ENCODE measurements at regions not wholly inside any gene's neighbourhood (a gene's known extent, or its start where the extent isn't known, plus 50 kb on each side); places are given as distances from the start of the nearest gene placed in this dataset.

DNA sequence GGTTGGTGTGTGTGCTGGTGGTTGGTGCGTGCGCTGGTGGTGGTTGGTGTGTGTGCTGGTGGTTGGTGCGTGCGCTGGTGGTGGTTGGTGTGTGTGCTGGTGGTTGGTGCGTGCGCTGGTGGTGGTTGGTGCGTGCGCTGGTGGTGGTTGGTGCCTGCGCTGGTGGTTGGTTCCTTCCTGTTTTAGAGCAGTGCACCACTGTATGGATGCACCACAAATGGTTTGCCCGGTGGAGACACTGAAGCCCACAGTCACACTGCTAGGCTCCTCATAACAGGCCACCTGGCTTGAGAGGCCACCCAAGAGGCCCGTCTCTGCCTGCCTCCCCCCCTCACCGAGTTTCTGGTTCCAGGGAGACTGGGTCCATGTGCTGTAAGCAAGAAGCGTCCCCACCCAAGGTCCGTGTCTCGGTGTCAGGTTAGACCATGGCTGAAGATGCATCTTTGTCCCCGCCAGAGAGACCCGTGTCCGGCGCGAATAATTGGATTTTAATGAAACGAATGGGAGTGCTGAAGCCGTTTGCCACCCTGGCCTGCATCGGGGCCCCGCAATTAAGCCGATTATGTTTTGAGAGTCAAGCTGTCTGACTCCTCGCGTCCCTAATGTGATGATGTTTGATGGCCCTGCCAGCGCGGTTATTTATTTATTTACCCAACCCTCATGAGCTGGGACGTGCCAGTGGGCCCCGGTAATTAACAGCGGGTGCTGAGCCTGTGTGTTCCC lies 161.3 kb upstream of the GSE1 start:
- H3K9me3 ChIP-seq: no peaks in the 10 kb centered on the region
- H3K27me3 ChIP-seq: no peaks in the 10 kb centered on the region
- H3K36me3 ChIP-seq: no peaks in the 10 kb centered on the region
- DNase-seq: no peak
- no peak overlapping the region for H3K27ac ChIP-seq
- H3K4me1 ChIP-seq: peaks cover 8 to 13% of the 10 kb centered on the region in 2 donors
- 87 to 90% methylated on average over 25 of the region's 32 CpGs for WGBS, 2 donors
- H3K4me3 ChIP-seq (replicated peaks in 1 of 3): no peak overlapping the region
- no peak for TF ChIP-seq POLR2A (IDR thresholded peaks at IDR 0.05)
- TF ChIP-seq, protein P1, sequence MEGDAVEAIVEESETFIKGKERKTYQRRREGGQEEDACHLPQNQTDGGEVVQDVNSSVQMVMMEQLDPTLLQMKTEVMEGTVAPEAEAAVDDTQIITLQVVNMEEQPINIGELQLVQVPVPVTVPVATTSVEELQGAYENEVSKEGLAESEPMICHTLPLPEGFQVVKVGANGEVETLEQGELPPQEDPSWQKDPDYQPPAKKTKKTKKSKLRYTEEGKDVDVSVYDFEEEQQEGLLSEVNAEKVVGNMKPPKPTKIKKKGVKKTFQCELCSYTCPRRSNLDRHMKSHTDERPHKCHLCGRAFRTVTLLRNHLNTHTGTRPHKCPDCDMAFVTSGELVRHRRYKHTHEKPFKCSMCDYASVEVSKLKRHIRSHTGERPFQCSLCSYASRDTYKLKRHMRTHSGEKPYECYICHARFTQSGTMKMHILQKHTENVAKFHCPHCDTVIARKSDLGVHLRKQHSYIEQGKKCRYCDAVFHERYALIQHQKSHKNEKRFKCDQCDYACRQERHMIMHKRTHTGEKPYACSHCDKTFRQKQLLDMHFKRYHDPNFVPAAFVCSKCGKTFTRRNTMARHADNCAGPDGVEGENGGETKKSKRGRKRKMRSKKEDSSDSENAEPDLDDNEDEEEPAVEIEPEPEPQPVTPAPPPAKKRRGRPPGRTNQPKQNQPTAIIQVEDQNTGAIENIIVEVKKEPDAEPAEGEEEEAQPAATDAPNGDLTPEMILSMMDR (IDR thresholded peaks at IDR 0.05): no peak
- intact Hi-C loops (cut with DNase I): no loop called here

DNA sequence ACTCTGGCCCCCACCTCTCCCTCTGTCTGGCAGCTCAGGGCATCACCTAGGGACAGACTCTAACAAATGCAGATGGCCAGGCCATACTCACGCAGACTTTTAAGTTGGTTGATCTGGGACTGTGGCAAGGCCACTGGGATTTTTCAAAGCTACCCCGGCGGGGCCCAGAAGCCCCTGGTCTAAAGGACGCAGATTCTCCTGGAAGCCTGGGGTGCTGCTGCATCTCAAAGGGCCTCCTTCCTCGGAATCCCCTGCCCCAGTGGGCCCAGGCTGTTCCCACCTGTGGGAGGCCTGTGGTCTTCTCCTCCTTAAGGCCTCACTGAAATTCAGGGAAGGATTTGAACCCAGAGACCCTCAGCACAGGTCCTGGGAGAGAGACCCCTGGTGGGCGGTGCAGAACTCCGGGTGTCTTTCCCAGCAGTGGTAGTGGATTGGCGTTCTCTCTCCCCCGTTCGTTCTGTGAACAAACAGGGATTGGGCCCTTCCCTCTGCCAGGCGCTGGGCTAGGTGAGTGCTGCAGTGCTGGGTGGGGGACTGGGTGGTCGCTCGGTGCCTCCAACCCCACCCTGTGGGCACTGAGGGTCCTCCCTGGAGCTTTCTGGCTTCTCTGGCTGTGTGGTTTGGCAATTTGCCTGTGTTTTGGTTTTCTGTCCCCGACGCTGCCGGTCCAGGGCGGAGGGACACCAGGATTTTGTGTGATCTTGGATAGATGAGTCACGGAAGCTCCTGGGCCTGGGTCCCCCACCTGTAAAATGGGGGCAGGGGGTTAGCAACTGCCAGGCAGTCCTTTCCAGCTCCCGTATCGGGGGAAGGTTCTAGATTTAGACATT lies 160.5 kb upstream of the GSE1 start:
- H3K36me3 ChIP-seq: no peaks in the 10 kb centered on the region
- H3K27me3 ChIP-seq: no peaks in the 10 kb centered on the region
- H3K27ac ChIP-seq: no peak overlapping the region
- TF ChIP-seq, protein P1 (IDR thresholded peaks at IDR 0.05): no peak
- no peak for TF ChIP-seq POLR2A (IDR thresholded peaks at IDR 0.05)
- no peak overlapping the region for H3K4me3 ChIP-seq (replicated peaks in 1 of 3)
- no peak for DNase-seq
- 76% methylated on average over 16 to 20 of the region's 20 CpGs for WGBS, 2 donors
- H3K4me1 ChIP-seq: peaks cover 8 to 18% of the 10 kb centered on the region in 2 donors
- H3K9me3 ChIP-seq: no peaks in the 10 kb centered on the region
- intact Hi-C loops (cut with DNase I): no loop called here

DNA sequence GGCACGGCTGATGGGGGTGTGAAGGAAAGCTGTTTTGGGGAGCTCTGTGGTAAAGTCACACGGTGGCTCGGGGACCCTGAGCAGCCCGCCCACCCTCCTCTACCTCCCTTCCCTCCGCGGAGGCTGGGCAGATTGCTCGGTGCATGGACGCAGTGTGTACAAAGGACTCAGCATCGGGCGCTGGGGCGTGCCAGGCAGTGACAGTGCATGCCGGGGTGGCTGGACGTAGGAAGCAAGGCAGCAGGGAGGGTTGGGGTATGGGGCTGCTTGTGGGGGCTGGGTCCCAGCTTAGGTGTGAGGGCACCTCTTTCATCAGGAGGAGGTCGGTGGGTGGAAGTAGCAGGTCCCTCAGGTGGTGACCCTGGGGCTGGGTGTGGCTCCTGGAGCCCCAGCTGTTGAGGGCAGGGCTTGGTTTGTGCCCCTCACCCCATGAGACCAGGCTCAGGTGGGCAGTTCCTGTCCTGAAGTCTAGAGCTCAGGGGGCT lies 159.9 kb upstream of the GSE1 start:
- H3K4me1 ChIP-seq: peaks cover 12 to 24% of the 10 kb centered on the region in 2 donors
- H3K9me3 ChIP-seq: no peaks in the 10 kb centered on the region
- peak; percentile 35 to 51 for DNase-seq
- no peak overlapping the region for H3K27ac ChIP-seq
- 61 to 63% methylated on average over 13 to 14 of the region's 14 CpGs for WGBS, 2 donors
- H3K4me3 ChIP-seq (replicated peaks in 1 of 3): no peak overlapping the region
- H3K27me3 ChIP-seq: no peaks in the 10 kb centered on the region
- intact Hi-C loops (cut with DNase I): no loop called here
- TF ChIP-seq, protein P1 (IDR thresholded peaks at IDR 0.05): no peak
- no peak for TF ChIP-seq POLR2A (IDR thresholded peaks at IDR 0.05)
- no peaks in the 10 kb centered on the region for H3K36me3 ChIP-seq

DNA sequence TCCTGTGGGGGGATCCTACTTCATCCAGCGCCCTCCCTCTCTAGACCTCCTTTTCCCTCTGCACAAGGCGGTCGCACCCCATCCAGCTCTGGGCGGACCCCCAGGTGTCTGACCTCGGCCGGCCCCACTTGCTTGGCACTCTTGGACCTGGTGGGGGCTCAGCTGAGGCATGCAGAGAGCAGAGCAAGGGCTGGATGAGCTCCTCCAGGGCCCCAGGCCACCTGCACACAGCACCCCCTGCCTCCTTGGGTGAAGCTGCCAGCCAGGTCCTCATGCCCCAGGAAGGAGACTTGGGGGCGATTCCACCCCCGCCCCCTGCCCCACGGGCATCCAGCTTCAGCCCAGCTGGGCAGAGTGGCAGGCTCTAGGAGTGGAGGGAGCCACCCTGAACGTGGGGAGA lies 159.4 kb upstream of the GSE1 start:
- H3K9me3 ChIP-seq: no peaks in the 10 kb centered on the region
- H3K4me1 ChIP-seq: peaks cover 17 to 29% of the 10 kb centered on the region in 2 donors
- intact Hi-C loops (cut with DNase I): no loop called here
- TF ChIP-seq, protein P1 (IDR thresholded peaks at IDR 0.05): no peak
- no peak for TF ChIP-seq POLR2A (IDR thresholded peaks at IDR 0.05)
- no peak for DNase-seq
- no peak overlapping the region for H3K27ac ChIP-seq
- H3K36me3 ChIP-seq: no peaks in the 10 kb centered on the region
- no peaks in the 10 kb centered on the region for H3K27me3 ChIP-seq
- H3K4me3 ChIP-seq (replicated peaks in 1 of 3): no peak overlapping the region
- 74 to 75% methylated on average over 5 to 6 of the region's 10 CpGs for WGBS, 2 donors

Data from thyroid gland (tissue), 4 donors.